GM19397 (cell line): ENCODE measurements at regions not wholly inside any gene's neighbourhood (a gene's known extent, or its start where the extent isn't known, plus 50 kb on each side); places are given as distances from the start of the nearest gene placed in this dataset.
"Not testable (repeated sequence)": the region's sequence is repeated elsewhere in the genome, so short reads cannot be mapped to it uniquely, and the experiment has no call there.

Source experiments
- ATAC-seq: cut with Tn5 transposase; IDR thresholded peaks from one replicate; pipeline ENCODE4 v1.9.1; 2021; ENCODE audit warnings: mild to moderate bottlenecking, moderate library complexity; ENCODE audit not compliant: unreplicated experiment

- no peak for ATAC-seq
These were observed 741.8 kb downstream of the TMEM121 start for GRCh38 chr14:106268013-106268727.

GRCh38 chr14:106269029-106269428, 742.6 kb downstream of the TMEM121 start:
- ATAC-seq: no peak

GRCh38 chr14:106269451-106270204, 743.2 kb downstream of the TMEM121 start:
- ATAC-seq: no peak

- ATAC-seq: not testable (repeated sequence)
These were observed 744.2 kb downstream of the TMEM121 start for GRCh38 chr14:106270476-106271121.

- no peak for ATAC-seq
These were observed 750.2 kb downstream of the TMEM121 start for GRCh38 chr14:106276326-106277267.

GRCh38 chr14:106277503-106277902, 751.1 kb downstream of the TMEM121 start:
- ATAC-seq: no peak

- no peak for ATAC-seq
These were observed 754.5 kb downstream of the TMEM121 start for GRCh38 chr14:106280876-106281275.

GRCh38 chr14:106286697-106287290, 760.4 kb downstream of the TMEM121 start:
- no peak for ATAC-seq

- ATAC-seq: no peak
These were observed 761.1 kb downstream of the TMEM121 start for GRCh38 chr14:106287506-106287905.

- ATAC-seq: no peak
These were observed 765.2 kb downstream of the TMEM121 start for GRCh38 chr14:106291626-106292025.

GRCh38 chr14:106294324-106294723, 767.9 kb downstream of the TMEM121 start:
- no peak for ATAC-seq

- not testable (repeated sequence) for ATAC-seq
These were observed 774.6 kb downstream of the TMEM121 start for GRCh38 chr14:106300951-106301510.

- ATAC-seq: not testable (repeated sequence)
These were observed 775.2 kb downstream of the TMEM121 start for GRCh38 chr14:106301609-106302008.

GRCh38 chr14:106302661-106303060, 776.3 kb downstream of the TMEM121 start:
- ATAC-seq: no peak

GRCh38 chr14:106304271-106304670, 777.9 kb downstream of the TMEM121 start:
- no peak for ATAC-seq

- peak; percentile 79 for ATAC-seq
These were observed 782.5 kb downstream of the TMEM121 start for GRCh38 chr14:106308839-106309389.

- ATAC-seq: peak; percentile 31
These were observed 783.0 kb downstream of the TMEM121 start for GRCh38 chr14:106309423-106309822.

GRCh38 chr14:106315436-106315835, 789.1 kb downstream of the TMEM121 start:
- ATAC-seq: no peak

GRCh38 chr14:106317593-106317992, 791.2 kb downstream of the TMEM121 start:
- no peak for ATAC-seq

GRCh38 chr14:106318700-106319099, 792.3 kb downstream of the TMEM121 start:
- no peak for ATAC-seq
